Hepatocyte (in vitro differentiated cells): ENCODE measurements at regions not wholly inside any gene's neighbourhood (a gene's known extent, or its start where the extent isn't known, plus 50 kb on each side); places are given as distances from the start of the nearest gene placed in this dataset.
A peak's percentile ranks its signal among the peaks of the same experiment; 100 is the strongest.

Experiments
- DNase-seq: peaks from one replicate; pipeline ENCODE4 v3.0.0-alpha.2; 2016; ENCODE audit warnings: low spot score
- H2AFZ ChIP-seq: fragments of 200-600 bp; sonication (generic); 2 replicates; pipeline ENCODE4 v1.6.0; 2016; ENCODE audit warnings: antibody characterized with exemption, mild to moderate bottlenecking
- H3K27ac ChIP-seq: fragments of 200-600 bp; sonication (generic); 2 replicates; pipeline ENCODE4 v1.5.1; 2016; ENCODE audit warnings: mild to moderate bottlenecking
- H3K27me3 ChIP-seq: fragments of 200-600 bp; sonication (generic); 2 replicates; pipeline ENCODE4 v1.6.1; 2016
- H3K36me3 ChIP-seq: fragments of 200-600 bp; sonication (generic); replicated peaks from 2 replicates; pipeline ENCODE4 v1.5.1; 2016; ENCODE audit warnings: low read depth; ENCODE audit not compliant: insufficient read depth
- H3K4me1 ChIP-seq: fragments of 200-600 bp; sonication (generic); 2 replicates; pipeline ENCODE4 v1.5.1; 2016; ENCODE audit warnings: mild to moderate bottlenecking, moderate library complexity; ENCODE audit not compliant: insufficient read depth
- H3K4me2 ChIP-seq: fragments of 200-600 bp; sonication (generic); 2 replicates; pipeline ENCODE4 v1.6.0; 2016
- H3K4me3 ChIP-seq: fragments of 200-600 bp; sonication (generic); 2 replicates; pipeline ENCODE4 v1.5.1; 2016; ENCODE audit warnings: mild to moderate bottlenecking
- H3K79me2 ChIP-seq: fragments of 200-600 bp; sonication (generic); 2 replicates; pipeline ENCODE4 v1.6.0; 2017; ENCODE audit warnings: mild to moderate bottlenecking
- H3K9me2 ChIP-seq: fragments of 200-600 bp; sonication (generic); replicated peaks from 2 replicates; pipeline ENCODE4 v1.6.0; 2017; ENCODE audit warnings: mild to moderate bottlenecking; ENCODE audit not compliant: insufficient read depth
- H3K9me3 ChIP-seq: fragments of 200-600 bp; sonication (generic); 2 replicates; pipeline ENCODE4 v1.5.1; 2016; ENCODE audit warnings: low read depth, mild to moderate bottlenecking
- H4K20me1 ChIP-seq: fragments of 200-600 bp; sonication (generic); 2 replicates; pipeline ENCODE4 v1.6.0; 2016; ENCODE audit warnings: mild to moderate bottlenecking; ENCODE audit not compliant: insufficient read depth, poor library complexity, severe bottlenecking
- EZH2 ChIP-seq: fragments of 200-600 bp; sonication (generic); IDR thresholded peaks from 2 replicates; pipeline ENCODE4 v1.6.1; 2016; ENCODE audit warnings: antibody characterized with exemption, mild to moderate bottlenecking, borderline replicate concordance
- EZH2phosphoT487 ChIP-seq: fragments of 200-600 bp; sonication (generic); IDR thresholded peaks from one replicate; pipeline ENCODE4 v1.6.1; 2018; ENCODE audit warnings: antibody characterized with exemption, mild to moderate bottlenecking, low read depth, moderate library complexity; ENCODE audit not compliant: unreplicated experiment, severe bottlenecking
- WGBS: methylation state at CpG from one replicate; pipeline ENCODE4 v1.1.6; 2016; ENCODE audit warnings: low lambda C conversion rate; ENCODE audit errors: missing lambda C conversion rate; 5-methylcytosine and 5-hydroxymethylcytosine counted together
- TF ChIP-seq, protein P1 (sequence below): fragments of 200-600 bp; sonication (generic); IDR thresholded peaks from 2 replicates; pipeline ENCODE4 v1.5.1; 2016; ENCODE audit warnings: antibody characterized with exemption, mild to moderate bottlenecking; ENCODE audit not compliant: poor library complexity

DNA sequence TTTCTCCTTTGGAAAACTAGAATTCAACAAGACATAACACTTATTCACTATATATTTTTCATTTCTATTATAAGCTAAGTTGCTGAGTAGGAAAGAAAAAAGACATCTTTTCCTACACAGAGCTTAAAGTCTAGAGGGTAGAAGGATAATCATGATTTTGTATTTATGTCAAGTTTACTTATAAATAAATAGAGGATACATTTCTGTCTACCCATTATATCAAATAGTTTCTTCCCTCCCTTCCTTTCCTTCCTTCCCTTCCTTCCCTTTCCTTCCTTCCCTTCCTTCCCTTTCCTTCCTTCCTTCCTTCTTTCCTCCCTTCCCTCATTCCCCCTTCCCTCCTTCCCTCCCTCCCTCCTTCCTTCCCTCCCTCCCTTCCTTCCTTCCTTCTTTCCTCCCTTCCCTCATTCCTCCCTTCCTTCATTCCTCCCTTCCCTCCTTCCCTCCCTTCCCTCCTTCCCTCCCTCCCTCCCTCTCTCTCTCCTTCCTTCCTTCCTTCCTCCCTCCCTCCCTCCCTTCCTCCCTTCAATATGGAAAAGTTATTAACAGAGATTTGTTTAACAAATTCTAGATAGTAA is 308.4 kb upstream of the COL3A1 start:
- Histone ChIP-seq H3K79me2 (no peaks in the 10 kb centered on the region), H3K4me2 (peak overlapping the region; percentile 37), H3K27ac (peak overlapping the region; percentile 24), H3K4me3 (no peak overlapping the region), H2AFZ (no peak overlapping the region), H3K27me3 (no peaks in the 10 kb centered on the region), H4K20me1 (no peaks in the 10 kb centered on the region), H3K36me3 (no peaks in the 10 kb centered on the region), H3K9me2 (no peaks in the 10 kb centered on the region), H3K4me1 (peaks cover 8% of the 10 kb centered on the region), H3K9me3 (no peaks in the 10 kb centered on the region)
- no peak for DNase-seq
- TF ChIP-seq, protein P1, sequence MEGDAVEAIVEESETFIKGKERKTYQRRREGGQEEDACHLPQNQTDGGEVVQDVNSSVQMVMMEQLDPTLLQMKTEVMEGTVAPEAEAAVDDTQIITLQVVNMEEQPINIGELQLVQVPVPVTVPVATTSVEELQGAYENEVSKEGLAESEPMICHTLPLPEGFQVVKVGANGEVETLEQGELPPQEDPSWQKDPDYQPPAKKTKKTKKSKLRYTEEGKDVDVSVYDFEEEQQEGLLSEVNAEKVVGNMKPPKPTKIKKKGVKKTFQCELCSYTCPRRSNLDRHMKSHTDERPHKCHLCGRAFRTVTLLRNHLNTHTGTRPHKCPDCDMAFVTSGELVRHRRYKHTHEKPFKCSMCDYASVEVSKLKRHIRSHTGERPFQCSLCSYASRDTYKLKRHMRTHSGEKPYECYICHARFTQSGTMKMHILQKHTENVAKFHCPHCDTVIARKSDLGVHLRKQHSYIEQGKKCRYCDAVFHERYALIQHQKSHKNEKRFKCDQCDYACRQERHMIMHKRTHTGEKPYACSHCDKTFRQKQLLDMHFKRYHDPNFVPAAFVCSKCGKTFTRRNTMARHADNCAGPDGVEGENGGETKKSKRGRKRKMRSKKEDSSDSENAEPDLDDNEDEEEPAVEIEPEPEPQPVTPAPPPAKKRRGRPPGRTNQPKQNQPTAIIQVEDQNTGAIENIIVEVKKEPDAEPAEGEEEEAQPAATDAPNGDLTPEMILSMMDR, result no peak
- TF ChIP-seq EZH2 (no peak), EZH2phosphoT487 (no peak)

DNA sequence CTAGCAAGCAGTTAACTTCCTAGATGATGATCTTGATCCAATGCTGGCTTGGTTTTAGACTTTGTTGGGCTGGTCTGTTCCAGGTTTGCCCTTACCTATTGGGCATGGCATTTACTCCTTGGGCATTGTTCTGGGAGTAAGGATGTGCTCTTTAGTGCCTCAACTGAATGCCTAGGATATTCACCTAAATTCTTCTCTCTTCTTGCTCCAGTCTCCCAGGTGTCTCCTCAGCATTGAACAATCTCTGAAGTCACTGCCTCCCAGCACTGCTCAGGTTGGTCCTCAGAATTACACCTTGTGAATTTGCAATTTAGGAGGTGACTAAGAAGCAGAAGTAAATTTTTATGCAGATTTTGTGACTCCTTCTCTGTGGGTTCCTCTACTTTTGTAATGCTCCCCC is 307.7 kb upstream of the COL3A1 start:
- no peaks in the 10 kb centered on the region for H3K9me3 ChIP-seq
- TF ChIP-seq, protein P1, result no peak
- TF ChIP-seq EZH2phosphoT487 (no peak), EZH2 (no peak)
- H4K20me1 ChIP-seq, result no peaks in the 10 kb centered on the region
- no peak overlapping the region for H3K4me2 ChIP-seq
- no peaks in the 10 kb centered on the region for H3K79me2 ChIP-seq
- H3K27ac ChIP-seq, result no peak overlapping the region
- no peaks in the 10 kb centered on the region for H3K27me3 ChIP-seq
- no peak overlapping the region for H2AFZ ChIP-seq
- no peak for DNase-seq
- no peaks in the 10 kb centered on the region for H3K36me3 ChIP-seq
- no peaks in the 10 kb centered on the region for H3K9me2 ChIP-seq
- H3K4me1 ChIP-seq, result peaks cover 8% of the 10 kb centered on the region
- H3K4me3 ChIP-seq, result no peak overlapping the region

DNA sequence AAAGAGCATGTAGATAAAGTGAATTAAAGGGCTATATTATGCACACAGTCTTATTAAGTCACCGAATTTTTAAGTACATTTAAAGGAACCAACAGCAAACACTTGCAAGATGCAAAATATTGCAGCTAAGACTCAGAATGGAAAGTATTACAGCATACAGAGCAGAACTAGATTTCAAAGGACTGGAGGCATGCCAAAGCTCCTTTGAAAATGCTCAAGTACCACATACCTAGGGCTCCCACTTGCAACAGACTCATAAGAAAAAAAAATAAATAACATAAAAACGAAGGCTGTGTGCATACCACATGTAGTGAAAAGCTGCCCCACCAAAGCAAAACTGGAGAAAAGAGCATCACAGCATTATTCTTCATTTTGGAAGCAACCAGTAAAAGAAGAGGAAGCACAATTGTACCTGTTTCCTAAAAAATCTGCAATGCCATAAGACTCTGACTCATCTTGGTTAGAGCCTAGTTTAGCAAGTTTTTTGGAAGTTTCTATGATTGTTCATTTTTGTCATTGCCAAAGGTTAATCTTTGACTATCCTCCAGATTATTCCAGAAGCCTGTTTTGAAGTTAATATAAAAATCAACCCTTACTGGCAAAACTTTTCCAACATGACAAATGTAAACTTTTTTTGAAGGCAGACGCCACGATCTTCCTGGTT is 306.0 kb upstream of the COL3A1 start:
- 62% methylated on average over 4 of the region's 4 CpGs for WGBS
- Histone ChIP-seq H3K79me2 (no peaks in the 10 kb centered on the region), H3K27me3 (no peaks in the 10 kb centered on the region), H3K36me3 (no peaks in the 10 kb centered on the region), H3K27ac (peak overlapping the region; percentile 23), H3K4me1 (peaks cover 8% of the 10 kb centered on the region), H3K4me3 (no peak overlapping the region), H2AFZ (no peak overlapping the region), H4K20me1 (no peaks in the 10 kb centered on the region), H3K4me2 (no peak overlapping the region), H3K9me2 (no peaks in the 10 kb centered on the region), H3K9me3 (no peaks in the 10 kb centered on the region)
- TF ChIP-seq, protein P1, result no peak
- no peak for TF ChIP-seq EZH2phosphoT487
- TF ChIP-seq EZH2, result no peak
- DNase-seq, result peak; percentile 64
